AG10803 (cell line): ENCODE measurements at regions not wholly inside any gene's neighbourhood (a gene's known extent, or its start where the extent isn't known, plus 50 kb on each side); places are given as distances from the start of the nearest gene placed in this dataset.

ENCODE experiments used
- DNase-seq: peaks from one replicate; pipeline ENCODE4 v3.0.0; 2010; ENCODE audit warnings: low read depth
- H3K4me3 ChIP-seq: 2 replicates; pipeline ENCODE4 v1.5.1; 2011; ENCODE audit warnings: mild to moderate bottlenecking, low read length, control low read depth
- CTCF ChIP-seq: conservative IDR thresholded peaks from 2 replicates; pipeline ENCODE4 v1.5.1; 2011; ENCODE audit warnings: mild to moderate bottlenecking, low read length, control low read depth, inconsistent platforms

GRCh38 chr12:102694903-102695302 is 214.5 kb upstream of the IGF1 start:
- no peak for DNase-seq
- H3K4me3 ChIP-seq, result no peak overlapping the region

GRCh38 chr12:102691773-102692555 is 211.6 kb upstream of the IGF1 start:
- no peak for DNase-seq
- TF ChIP-seq CTCF, result no peak
- H3K4me3 ChIP-seq, result no peak overlapping the region

More at GRCh38 chr12:102694903-102695302, 214.5 kb upstream of the IGF1 start:
- TF ChIP-seq CTCF, result no peak

DNA sequence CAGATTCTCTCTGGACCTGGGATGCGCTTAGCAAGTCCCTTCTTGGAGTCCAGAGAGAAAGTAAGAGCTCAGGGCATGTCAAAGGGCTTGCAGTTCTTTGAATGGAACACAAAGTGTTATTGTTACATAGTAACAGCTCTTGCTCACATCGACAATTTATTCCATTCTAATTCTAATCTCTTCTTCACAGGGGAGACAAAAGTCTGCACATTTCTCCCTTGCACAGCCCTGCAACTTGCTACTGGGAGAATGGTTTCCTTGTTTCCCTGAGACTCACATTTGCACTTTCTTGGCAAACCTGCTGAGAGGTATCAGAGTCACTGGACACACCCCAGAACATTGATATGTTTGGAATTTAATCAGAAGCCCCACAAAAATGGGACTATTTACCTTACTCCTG is 209.9 kb upstream of the IGF1 start:
- DNase-seq, result no peak
- no peak for TF ChIP-seq CTCF
- no peak overlapping the region for H3K4me3 ChIP-seq

- DNase-seq, result no peak
These were observed 209.3 kb upstream of the IGF1 start for GRCh38 chr12:102689701-102690100.

DNA sequence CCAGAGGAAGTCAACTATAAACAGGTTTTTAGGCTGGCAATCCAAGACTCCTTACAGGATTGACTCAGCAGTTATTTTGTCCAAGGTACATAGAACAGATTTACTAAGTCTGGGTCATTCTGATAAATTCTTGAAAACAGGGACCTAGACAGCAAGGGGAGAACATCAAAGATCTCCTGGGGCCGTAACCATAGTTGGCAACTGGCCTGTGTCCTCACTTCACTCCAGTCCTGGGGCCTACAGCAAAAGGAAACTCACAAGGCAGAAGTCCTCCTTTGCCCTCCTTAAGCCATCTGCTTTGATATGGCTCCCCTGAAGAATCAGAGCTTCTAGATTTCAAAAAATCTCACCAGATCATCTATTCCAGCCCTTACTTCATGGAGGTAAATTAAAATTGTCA is 207.2 kb upstream of the IGF1 start:
- DNase-seq, result no peak
- no peak for TF ChIP-seq CTCF
- no peak overlapping the region for H3K4me3 ChIP-seq

More at GRCh38 chr12:102689701-102690100, 209.3 kb upstream of the IGF1 start:
- TF ChIP-seq CTCF, result no peak
- no peak overlapping the region for H3K4me3 ChIP-seq

DNA sequence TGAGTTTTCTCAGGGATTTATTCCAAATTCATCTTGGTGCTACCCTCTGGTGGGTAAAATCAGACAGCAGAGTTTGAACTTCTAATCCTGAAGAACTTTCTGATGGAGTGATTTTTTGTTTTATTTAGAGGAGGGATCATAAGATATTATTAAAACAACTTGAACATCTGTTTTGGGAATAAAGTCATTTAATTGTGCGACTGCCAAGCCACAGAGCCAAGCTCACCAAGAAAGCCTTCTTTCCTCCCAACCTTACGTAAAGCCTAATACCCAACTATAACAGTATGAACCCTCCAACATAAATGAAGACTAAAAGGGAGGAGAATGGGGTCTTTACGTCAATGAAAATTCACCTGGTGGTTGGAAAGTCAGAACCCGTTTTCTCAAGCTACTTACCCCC is 205.5 kb upstream of the IGF1 start:
- peak; percentile 43 for DNase-seq
- H3K4me3 ChIP-seq, result no peak overlapping the region
- peak; percentile 32 for TF ChIP-seq CTCF

GRCh38 chr12:102685172-102685571 is 204.8 kb upstream of the IGF1 start:
- H3K4me3 ChIP-seq, result no peak overlapping the region
- no peak for TF ChIP-seq CTCF
- no peak for DNase-seq
